Embryonic facial prominence (tissue), 1 donor: ENCODE measurements at regions not wholly inside any gene's neighbourhood (a gene's known extent, or its start where the extent isn't known, plus 50 kb on each side); places are given as distances from the start of the nearest gene placed in this dataset.

Source experiments
- DNase-seq: peaks from one replicate; pipeline ENCODE4 v3.0.0-alpha.2; 2016; ENCODE audit errors: extremely low spot score

- DNase-seq = no peak
These were observed 505.8 kb downstream of the PLPP3 start for GRCh38 chr1:56073614-56074006.

GRCh38 chr1:56073206-56073605 is 506.2 kb downstream of the PLPP3 start:
- DNase-seq = no peak

GRCh38 chr1:56072310-56072709 is 507.1 kb downstream of the PLPP3 start:
- no peak for DNase-seq

GRCh38 chr1:56071351-56071750 is 508.0 kb downstream of the PLPP3 start:
- no peak for DNase-seq

GRCh38 chr1:56070601-56071000 is 508.8 kb downstream of the PLPP3 start:
- no peak for DNase-seq

DNA sequence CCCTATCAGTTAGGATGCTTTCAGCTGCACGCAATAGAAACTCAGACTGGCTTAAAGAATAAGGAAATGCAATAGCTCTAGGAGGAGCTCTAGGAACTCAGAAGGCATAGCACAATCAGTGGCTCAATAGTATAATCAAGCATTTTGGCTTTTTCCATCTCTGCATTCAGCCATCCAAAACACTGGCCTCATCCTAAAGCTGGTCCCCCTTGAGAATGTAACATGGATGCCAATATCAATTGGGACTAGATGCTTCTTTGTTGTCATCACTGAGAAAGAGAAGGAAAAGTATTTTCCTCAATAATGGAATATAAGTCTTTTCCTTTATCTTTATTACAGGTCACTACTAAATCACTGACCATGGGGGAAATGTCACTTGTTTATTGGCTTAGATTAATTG is 509.5 kb downstream of the PLPP3 start:
- no peak for DNase-seq

- no peak for DNase-seq
These were observed 510.5 kb downstream of the PLPP3 start for GRCh38 chr1:56068908-56069307.

- DNase-seq = no peak
These were observed 511.2 kb downstream of the PLPP3 start for GRCh38 chr1:56068210-56068609.

GRCh38 chr1:56065729-56066128 is 513.6 kb downstream of the PLPP3 start:
- no peak for DNase-seq

GRCh38 chr1:56064705-56065104 is 514.7 kb downstream of the PLPP3 start:
- no peak for DNase-seq

GRCh38 chr1:56063461-56063860 is 515.9 kb downstream of the PLPP3 start:
- no peak for DNase-seq

- no peak for DNase-seq
These were observed 516.7 kb downstream of the PLPP3 start for GRCh38 chr1:56062625-56063024.

DNA sequence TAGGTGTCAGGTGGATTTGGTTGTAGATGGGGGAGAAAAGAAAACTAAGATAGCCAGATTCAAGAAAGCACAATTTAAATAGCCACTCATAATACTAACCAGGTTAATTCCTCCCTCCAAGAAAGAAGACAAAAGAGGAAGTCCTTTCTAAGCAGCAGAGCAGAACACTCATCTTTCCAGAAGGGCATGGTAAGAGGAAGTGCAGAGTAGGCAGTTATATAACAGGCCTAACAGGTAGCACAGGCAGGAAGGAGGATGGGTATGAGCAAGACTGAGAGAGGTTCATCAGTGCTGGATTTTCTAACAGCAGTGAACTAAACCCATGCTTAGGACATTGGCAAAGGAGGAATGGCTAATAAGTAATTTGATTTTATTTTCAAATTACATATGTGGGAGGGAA is 517.5 kb downstream of the PLPP3 start:
- no peak for DNase-seq

DNA sequence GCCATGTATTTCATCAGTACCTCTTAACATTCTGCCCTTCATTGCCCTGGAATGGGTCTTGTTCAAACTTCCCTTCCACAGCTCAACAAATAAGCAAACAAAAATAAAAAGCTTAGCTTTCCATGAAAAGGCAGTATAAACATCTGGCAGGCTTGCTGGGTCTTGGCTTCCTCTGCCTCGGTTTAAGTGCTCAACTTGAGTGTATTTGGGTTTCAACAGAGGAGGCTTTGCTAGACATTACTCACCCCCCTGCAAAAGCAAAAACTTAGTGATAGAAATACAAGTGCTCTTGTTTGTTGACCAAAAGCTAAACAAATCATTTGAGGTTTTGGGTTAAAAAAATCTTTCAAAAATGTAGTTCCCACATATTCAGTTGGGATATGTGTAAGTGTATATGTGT is 518.5 kb downstream of the PLPP3 start:
- no peak for DNase-seq

- no peak for DNase-seq
These were observed 521.6 kb downstream of the PLPP3 start for GRCh38 chr1:56057466-56058405.

DNA sequence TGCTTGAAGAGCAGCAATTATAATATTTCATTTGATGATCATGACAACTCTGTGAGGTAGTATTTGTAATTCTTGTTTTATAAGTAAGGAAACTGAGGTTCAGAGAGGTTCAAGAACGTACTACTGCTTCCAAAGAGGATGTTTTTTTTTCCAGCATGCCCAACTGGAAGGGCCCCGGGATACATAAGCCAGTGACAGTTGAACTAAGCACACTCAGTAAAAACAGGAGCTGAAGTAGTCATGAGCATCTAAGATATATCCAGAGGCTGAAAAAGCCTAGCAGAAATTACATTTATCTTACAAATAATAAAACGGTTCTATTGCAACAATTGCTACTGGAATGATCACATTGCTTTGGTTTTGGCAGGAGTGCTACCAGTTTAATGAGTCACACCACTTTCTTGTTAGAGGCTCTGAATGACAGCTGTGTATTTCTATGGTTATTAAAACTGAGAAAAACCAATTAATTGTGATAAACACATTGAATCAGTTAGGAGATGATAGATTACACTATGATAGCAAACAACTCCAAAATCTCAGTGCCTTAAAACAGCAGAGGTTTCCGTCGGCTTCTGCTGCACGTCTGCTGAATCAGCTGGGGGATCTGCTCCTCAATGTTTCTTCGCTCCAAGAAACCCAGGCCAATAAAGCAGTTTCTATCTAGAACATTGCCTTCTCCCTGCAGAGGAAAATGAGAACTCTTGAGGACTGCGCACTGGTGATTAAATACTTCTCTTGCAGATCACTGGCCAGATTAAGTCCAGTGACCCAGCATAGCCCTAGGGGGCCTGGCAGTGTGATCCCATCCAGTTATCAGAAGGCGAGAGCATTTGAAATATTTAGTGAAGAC is 522.7 kb downstream of the PLPP3 start:
- no peak for DNase-seq

GRCh38 chr1:56054959-56055358 is 524.4 kb downstream of the PLPP3 start:
- DNase-seq = no peak

- DNase-seq = no peak
These were observed 527.3 kb downstream of the PLPP3 start for GRCh38 chr1:56052041-56052440.

- no peak for DNase-seq
These were observed 528.5 kb downstream of the PLPP3 start for GRCh38 chr1:56050911-56051310.

DNA sequence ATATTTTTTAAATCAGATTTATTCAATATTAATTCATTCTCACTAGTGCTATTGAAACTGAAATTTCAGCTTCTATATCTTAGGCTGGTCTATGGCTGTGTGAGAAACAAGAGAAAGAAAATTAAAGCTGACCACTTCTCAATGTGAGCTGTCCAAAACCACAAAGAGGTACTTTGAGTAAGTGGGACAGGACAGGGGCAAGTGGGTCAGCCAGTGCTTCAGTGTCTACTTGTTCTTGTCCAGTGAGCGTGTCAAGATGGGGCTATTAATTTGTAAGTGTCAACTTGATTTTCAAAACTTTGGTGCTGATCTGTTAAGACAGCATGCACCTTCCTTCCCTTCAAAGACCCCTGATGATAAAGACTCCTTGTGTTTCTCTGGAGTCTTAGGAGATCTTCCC is 533.9 kb downstream of the PLPP3 start:
- no peak for DNase-seq

GRCh38 chr1:56045062-56045461 is 534.3 kb downstream of the PLPP3 start:
- no peak for DNase-seq

GRCh38 chr1:56036479-56036878 is 542.9 kb downstream of the PLPP3 start:
- no peak for DNase-seq
